GM12878 (cell line): ENCODE measurements at regions not wholly inside any gene's neighbourhood (a gene's known extent, or its start where the extent isn't known, plus 50 kb on each side); places are given as distances from the start of the nearest gene placed in this dataset.

Experiments used
- ATAC-seq: fragments of 200-7000 bp; cut with Tn5 transposase; 3 replicates; pipeline ENCODE4 v1.9.1; 2020; ENCODE audit warnings: mild to moderate bottlenecking, moderate library complexity
- BruUV-seq: library from RNA; stranded (reverse); fragments of 400-500 nt; replicated peaks from 2 replicates; lab custom pipeline; 2021; lab: Mats Ljungman, UMichigan
- CTCF ChIA-PET: fragments of 300-600 bp; sonication (Branson Sonifier 250); formaldehyde crosslinking; extraction: SDS; loops from one replicate; lab custom pipeline; 2021; ENCODE audit warnings: inconsistent platforms; lab: Yijun Ruan, JAX
- POLR2A ChIA-PET: fragments of 350-600 bp; formaldehyde crosslinking; extraction: SDS; loops from one replicate; lab custom pipeline; 2021; ENCODE audit warnings: inconsistent platforms; lab: Charles Lee
- RAD21 ChIA-PET: fragments of 300-600 bp; sonication (Branson Sonifier 250); formaldehyde crosslinking; loops from one replicate; lab custom pipeline; 2023; ENCODE audit warnings: antibody characterized with exemption; ENCODE audit not compliant: unreplicated experiment; lab: Charles Lee
- SMC1A ChIA-PET: fragments of 300-600 bp; sonication (Branson Sonifier 250); formaldehyde crosslinking; loops from one replicate; lab custom pipeline; 2023; ENCODE audit not compliant: unreplicated experiment, uncharacterized antibody; lab: Charles Lee
- DNase-seq: peaks from one replicate; pipeline ENCODE4 v3.0.0-alpha.2; 2011; ENCODE audit warnings: low read depth, low spot score
- FAIRE-seq: peaks from 3 replicates; lab custom pipeline; 2011; peaks lifted over from hg19 to GRCh38; lab: Jason Lieb, UNC
- H2AFZ ChIP-seq: 2 replicates; pipeline ENCODE4 v1.6.0; 2011; ENCODE audit warnings: low read depth, low read length, control low read depth; ENCODE audit not compliant: control insufficient read depth
- H3K27ac ChIP-seq: 2 replicates; pipeline ENCODE4 v1.5.1; 2011; ENCODE audit warnings: control low read depth; ENCODE audit not compliant: control insufficient read depth, insufficient read depth
- H3K27me3 ChIP-seq, 2 experiments: replicated peaks in 1 of 2; 2 replicates each; pipeline versions ENCODE4 v1.6.0 to v1.6.1; 2011; ENCODE audit warnings: low read length in 1 of 2; ENCODE audit not compliant: control insufficient read depth in 2 of 2, insufficient read depth in 2 of 2
- H3K36me3 ChIP-seq, 2 experiments: 2 replicates each; pipeline ENCODE4 v1.5.1; 2011; ENCODE audit warnings: low read length in 1 of 2; ENCODE audit not compliant: control insufficient read depth in 2 of 2, insufficient read depth in 2 of 2
- H3K4me1 ChIP-seq: 2 replicates; pipeline ENCODE4 v1.6.1; 2011; ENCODE audit warnings: mild to moderate bottlenecking, low read length, moderate library complexity, mixed read lengths; ENCODE audit not compliant: control insufficient read depth, insufficient read depth
- H3K4me2 ChIP-seq: 2 replicates; pipeline ENCODE4 v1.6.0; 2011; ENCODE audit warnings: control low read depth; ENCODE audit not compliant: control insufficient read depth, insufficient read depth
- H3K4me3 ChIP-seq: fragments of 200-600 bp; sonication (generic); 2 replicates; pipeline ENCODE4 v1.5.1; 2016
- H3K79me2 ChIP-seq: 2 replicates; pipeline ENCODE4 v1.6.0; 2011; ENCODE audit warnings: low read length; ENCODE audit not compliant: control insufficient read depth, insufficient read depth
- H3K9ac ChIP-seq: 2 replicates; pipeline ENCODE4 v1.8.0; 2011; ENCODE audit warnings: low read length, control low read depth, mixed read lengths; ENCODE audit not compliant: control insufficient read depth, insufficient read depth
- H3K9me3 ChIP-seq: replicated peaks from 3 replicates; pipeline ENCODE4 v1.5.1; 2011; ENCODE audit warnings: mild to moderate bottlenecking, low read length; ENCODE audit not compliant: control insufficient read depth, insufficient read depth
- H4K20me1 ChIP-seq: 2 replicates; pipeline ENCODE4 v1.6.0; 2011; ENCODE audit not compliant: control insufficient read depth, insufficient read depth
- ATF7 ChIP-seq: fragments of 450-650 bp; IDR thresholded peaks from 2 replicates; pipeline ENCODE4 v1.6.1; 2016; ENCODE audit warnings: low read depth, mild to moderate bottlenecking
- CREM ChIP-seq: IDR thresholded peaks from 2 replicates; pipeline ENCODE4 v1.6.1; 2014; ENCODE audit warnings: antibody characterized with exemption, low read depth
- DPF2 ChIP-seq: fragments of 450-650 bp; IDR thresholded peaks from 2 replicates; pipeline ENCODE4 v1.6.1; 2017; ENCODE audit warnings: mild to moderate bottlenecking
- E2F8 ChIP-seq: fragments of 450-650 bp; IDR thresholded peaks from 2 replicates; pipeline ENCODE4 v1.6.1; 2018; ENCODE audit warnings: mild to moderate bottlenecking, low read depth, moderate library complexity; ENCODE audit not compliant: partially characterized antibody
- HDAC2 ChIP-seq: fragments of 200-600 bp; sonication (generic); IDR thresholded peaks from 2 replicates; pipeline ENCODE4 v1.6.1; 2017
- IKZF2 ChIP-seq, 2 experiments: fragments of 450-650 bp; IDR thresholded peaks; 2 replicates each; pipeline ENCODE4 v1.6.1; 2017; ENCODE audit warnings: mild to moderate bottlenecking in 2 of 2, moderate library complexity in 2 of 2
- PAX8 ChIP-seq: fragments of 450-650 bp; IDR thresholded peaks from 2 replicates; pipeline ENCODE4 v1.6.1; 2017; ENCODE audit warnings: mild to moderate bottlenecking, moderate library complexity
- POU2F2 ChIP-seq: IDR thresholded peaks from 3 replicates; pipeline ENCODE4 v1.6.1; 2011; ENCODE audit warnings: low read depth, mild to moderate bottlenecking, low read length, borderline replicate concordance
- RELA ChIP-seq: fragments of 450-650 bp; IDR thresholded peaks from 2 replicates; pipeline ENCODE4 v1.8.0; 2014; ENCODE audit warnings: borderline replicate concordance; ENCODE audit not compliant: partially characterized antibody
- TCF7 ChIP-seq: IDR thresholded peaks from 2 replicates; pipeline ENCODE4 v1.6.1; 2014; ENCODE audit warnings: antibody characterized with exemption, borderline replicate concordance
- ZNF207 ChIP-seq: fragments of 450-650 bp; IDR thresholded peaks from 2 replicates; pipeline ENCODE4 v1.6.1; 2014; ENCODE audit warnings: antibody characterized with exemption, mild to moderate bottlenecking, borderline replicate concordance
- ZNF384 ChIP-seq: IDR thresholded peaks from 2 replicates; pipeline ENCODE4 v1.6.1; 2012; ENCODE audit warnings: low read depth, mild to moderate bottlenecking, low read length, improper control_type of control experiment, borderline replicate concordance
- WGBS: methylation state at CpG from one replicate; pipeline ENCODE4 v1.1.6; 2016; ENCODE audit warnings: low lambda C conversion rate; ENCODE audit not compliant: insufficient replicate concordance, insufficient coverage; ENCODE audit errors: missing lambda C conversion rate; 5-methylcytosine and 5-hydroxymethylcytosine counted together
- in situ Hi-C: fragments of 300-500 bp; cut with MboI; formaldehyde crosslinking; loops from 9 replicates; pipeline ENCODE4 v1.14.3; 2018; ENCODE audit warnings: mixed read lengths
- intact Hi-C: fragments of 100-400 bp; cut with micrococcal nuclease; formaldehyde crosslinking; loops from one replicate; pipeline ENCODE4 v1.14.2; 2022; ENCODE audit not compliant: unreplicated experiment

DNA sequence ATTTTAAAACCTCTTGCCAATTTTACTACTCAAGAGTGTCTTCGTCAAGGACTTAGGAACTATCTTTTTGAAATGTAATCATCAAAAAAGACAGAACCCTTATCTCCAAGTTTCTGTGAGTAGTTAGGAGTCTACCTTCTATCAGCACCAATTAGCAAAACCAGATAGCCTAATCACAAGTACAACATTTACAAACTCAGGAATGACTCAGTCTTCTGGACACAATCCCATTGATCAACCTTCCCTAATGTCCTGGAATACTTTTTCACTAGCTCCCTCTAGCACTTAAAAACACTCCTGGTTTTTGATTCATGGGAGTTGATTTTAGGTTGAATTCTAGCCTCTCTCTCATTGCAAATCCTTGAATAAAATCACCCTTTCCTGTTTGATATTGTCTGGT is 680.7 kb downstream of the PRR16 start:
- SMC1A ChIA-PET: interaction anchor here (1.0 to 1.1 kb wide), 2 partner anchors 9 to 18 kb away, joined by 3 read pairs; no protein-coding TSS in a partner anchor
- in situ Hi-C loops: no loop called here
- Histone ChIP-seq H3K27me3 (no peaks in the 10 kb centered on the region), H3K9ac (no peak overlapping the region), H3K27ac (no peak overlapping the region), H3K4me3 (no peak overlapping the region), H3K4me1 (no peaks in the 10 kb centered on the region), H3K4me2 (no peak overlapping the region), H3K79me2 (no peaks in the 10 kb centered on the region), H3K9me3 (no peaks in the 10 kb centered on the region), H3K36me3 (no peaks in the 10 kb centered on the region), H4K20me1 (no peaks in the 10 kb centered on the region), H2AFZ (no peak overlapping the region)
- POLR2A ChIA-PET: no interaction called here
- CTCF ChIA-PET: no interaction called here
- 0% methylated on average over 1 of the region's 1 CpG for WGBS
- ATAC-seq: no peak
- no peak for FAIRE-seq
- no TSS peak for BruUV-seq
- intact Hi-C loops: no loop called here
- no peak for TF ChIP-seq ZNF207
- no peak for TF ChIP-seq CREM
- TF ChIP-seq POU2F2: no peak
- TF ChIP-seq IKZF2 (IDR thresholded peaks at IDR 0.05): no peak
- TF ChIP-seq HDAC2: no peak
- no peak for TF ChIP-seq ZNF384
- no peak for TF ChIP-seq ATF7
- no peak for TF ChIP-seq DPF2
- no peak for TF ChIP-seq E2F8
- TF ChIP-seq PAX8: no peak
- no peak for TF ChIP-seq RELA
- no peak for TF ChIP-seq TCF7
- RAD21 ChIA-PET: no interaction called here
- DNase-seq: no peak
